ENCODE measurements at regions not wholly inside any gene's neighbourhood (a gene's known extent, or its start where the extent isn't known, plus 50 kb on each side); places are given as distances from the start of the nearest gene placed in this dataset.

DNA sequence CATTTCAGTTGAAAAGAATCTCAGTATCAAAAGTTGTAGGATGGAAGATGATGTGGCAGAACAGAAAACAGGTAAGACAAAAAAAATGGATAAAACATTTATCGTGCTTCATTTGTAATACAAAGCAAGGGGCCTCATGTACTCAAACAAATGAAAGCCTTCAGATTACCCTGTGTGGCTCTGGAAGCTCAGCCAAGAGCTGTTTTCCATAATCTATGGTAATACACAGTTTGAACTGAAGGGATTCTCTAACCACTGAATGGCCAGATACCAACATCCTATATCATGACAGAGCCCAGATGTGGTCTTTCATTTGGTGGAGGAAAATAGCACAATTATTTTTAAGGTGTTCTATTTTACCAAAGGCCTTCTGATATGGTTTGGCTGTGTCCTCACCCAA is 272.1 kb upstream of the RND3 start:
- no peak for FAIRE-seq

DNA sequence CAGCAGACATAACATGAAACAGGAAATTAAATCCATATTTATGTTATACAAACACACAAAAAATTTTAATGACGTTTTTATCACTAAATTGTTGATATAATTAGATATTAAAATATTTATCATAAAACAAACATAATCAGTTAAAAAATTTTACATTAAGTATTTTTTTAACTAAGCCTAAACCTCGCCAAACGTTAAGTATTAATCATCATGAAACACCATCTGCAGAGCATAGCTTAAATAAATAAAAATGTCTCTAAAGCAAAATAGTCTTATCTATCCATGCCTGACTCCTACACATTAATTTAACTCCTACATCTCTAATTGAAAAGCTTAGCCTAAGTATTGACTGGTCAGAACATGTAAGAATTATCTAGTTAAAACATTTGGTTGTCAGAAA is 271.6 kb upstream of the RND3 start:
- no peak for FAIRE-seq

DNA sequence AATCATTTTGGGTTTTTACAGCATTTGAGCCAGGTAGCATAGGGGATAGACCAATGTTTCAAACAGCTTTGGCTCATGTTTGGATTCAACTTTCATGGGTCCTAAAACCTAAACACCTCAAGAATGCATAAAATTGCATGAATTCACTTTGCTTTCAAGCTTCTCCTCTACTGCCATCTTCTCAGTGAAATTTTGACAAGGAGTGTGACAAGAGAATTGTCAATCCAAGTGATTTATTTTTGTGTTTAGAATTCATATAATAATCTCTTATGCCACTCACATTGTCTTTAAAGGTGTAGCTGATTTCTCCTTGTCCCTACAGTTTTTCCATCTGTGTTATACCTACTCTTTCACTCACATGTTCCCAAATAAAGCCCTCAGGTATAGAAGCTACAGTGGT is 264.8 kb upstream of the RND3 start:
- no peak for FAIRE-seq

DNA sequence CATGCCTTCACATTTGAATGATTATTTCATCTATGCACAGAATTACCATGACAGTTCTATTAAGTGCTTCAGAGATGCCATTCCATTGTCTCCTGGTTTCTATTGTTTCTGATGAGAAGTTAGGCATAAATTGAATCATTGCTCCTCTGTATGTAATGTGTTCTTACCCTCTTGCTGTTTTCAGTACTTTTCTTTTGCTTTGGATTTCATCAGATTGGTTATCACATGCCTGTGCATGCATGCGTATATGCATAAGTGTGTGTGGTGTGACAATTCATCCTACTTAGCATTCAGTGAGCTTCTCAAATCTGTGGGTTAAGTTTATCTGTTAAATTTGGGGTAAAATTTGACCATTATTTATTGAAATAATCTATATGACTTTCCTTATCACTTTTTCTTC is 263.3 kb upstream of the RND3 start:
- FAIRE-seq = no peak

DNA sequence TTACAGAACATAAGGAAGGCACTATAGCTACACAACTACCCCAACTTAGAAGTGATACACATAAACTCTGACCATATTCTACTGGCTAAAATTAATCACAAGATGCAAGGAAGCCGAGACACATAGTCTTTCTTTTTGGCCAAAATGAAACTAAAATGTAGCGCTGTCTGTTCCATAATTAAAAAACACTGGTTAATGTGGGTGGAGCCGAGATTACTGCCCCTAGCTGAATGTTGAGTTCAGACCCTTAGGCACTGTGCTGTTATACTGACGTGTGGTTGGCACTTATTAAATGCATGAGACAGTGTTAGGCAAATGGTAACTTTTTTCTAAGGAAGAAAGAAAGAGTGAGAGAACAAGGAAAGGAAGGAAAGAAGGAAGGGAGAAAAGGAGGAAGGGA is 254.6 kb upstream of the RND3 start:
- FAIRE-seq = no peak

DNA sequence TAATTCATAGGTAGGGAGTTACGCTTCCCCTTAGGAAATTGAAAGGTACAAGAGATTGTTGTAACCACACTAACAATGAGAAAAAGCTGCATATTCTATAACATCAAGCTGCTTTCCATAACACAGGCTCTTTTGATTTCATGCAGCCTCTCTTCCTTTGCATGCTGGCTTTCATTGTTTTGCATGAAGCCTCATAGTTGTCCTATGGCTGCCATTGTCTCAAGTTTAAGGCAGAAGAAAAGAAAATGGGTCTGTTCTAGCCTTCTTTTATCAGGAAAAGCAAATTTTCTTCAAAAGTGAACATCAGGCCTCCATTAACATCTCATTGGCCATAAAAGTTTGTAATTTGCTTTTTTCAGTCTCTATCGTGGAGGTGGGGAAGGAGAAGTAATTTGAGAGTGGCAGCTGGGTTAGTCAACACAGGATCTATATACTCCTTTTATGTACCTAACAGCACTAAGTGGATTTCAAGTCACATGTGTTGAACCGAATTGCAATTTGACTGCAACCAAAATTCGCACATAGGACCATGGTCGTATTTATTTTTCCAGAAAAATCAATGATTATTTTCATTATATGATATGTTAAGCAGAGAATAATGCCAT is 248.5 kb upstream of the RND3 start:
- FAIRE-seq = no peak

DNA sequence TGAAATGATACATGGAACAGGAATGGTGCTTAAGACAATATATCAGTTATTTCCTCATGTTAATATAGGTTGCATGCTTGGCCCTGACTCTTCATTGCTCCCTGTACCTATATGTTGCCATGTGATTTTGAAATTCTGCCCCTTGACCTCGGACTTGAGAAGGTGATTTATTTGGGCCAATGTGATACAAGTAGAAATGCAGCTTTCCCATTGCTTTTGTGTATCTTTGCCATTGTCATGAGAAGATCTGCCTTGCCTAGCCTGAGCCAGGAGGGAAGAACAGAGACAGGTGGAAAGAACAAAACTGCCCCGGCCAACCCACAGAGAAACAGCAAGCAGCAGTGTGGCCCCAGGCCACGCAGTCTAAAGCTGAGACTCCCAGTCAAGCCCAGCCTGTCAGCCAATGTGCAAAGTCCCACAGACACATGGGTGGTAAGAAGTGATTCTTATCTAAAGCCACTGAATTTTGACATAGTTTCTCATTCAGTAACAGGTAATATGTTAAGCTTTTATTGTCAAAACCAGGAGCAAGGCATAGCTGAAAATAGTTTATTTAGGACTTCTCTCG is 245.7 kb upstream of the RND3 start:
- no peak for FAIRE-seq

DNA sequence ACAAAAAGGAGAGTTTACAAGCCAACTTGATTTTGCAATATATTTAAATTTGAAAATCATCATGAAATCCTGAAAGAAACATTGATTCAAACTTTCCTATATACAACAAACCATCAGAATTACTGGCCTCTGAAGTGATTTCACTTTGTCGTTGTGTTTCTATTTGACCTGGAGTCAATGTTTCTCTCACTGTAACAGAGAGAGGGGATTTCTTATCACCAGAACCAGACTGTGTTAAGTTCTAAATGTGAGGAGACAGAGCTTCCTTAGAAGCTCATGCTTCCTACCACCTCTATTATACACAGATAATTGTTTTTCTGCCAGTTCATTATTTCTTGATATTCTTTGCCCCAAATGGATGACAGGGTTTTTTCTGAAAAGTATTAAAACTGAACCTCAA is 245.0 kb upstream of the RND3 start:
- no peak for FAIRE-seq

DNA sequence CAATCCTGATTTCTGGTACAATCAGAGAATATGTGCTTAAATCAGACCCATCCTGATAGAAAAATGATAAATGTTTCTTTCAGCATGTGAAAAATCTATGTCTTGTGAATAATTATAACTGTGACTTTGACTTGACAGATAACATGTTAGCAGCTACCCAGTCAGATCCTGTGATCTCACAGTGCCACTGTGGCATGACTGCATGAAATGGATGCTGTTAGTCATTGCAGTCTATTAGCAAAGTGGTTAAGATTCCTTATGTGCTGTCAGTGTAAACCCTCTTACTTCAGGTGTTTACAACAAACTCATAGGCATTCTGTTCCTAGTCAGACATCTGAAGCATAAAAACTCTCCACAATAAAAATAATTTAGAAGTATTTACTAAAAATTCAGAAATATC is 244.6 kb upstream of the RND3 start:
- no peak for FAIRE-seq

DNA sequence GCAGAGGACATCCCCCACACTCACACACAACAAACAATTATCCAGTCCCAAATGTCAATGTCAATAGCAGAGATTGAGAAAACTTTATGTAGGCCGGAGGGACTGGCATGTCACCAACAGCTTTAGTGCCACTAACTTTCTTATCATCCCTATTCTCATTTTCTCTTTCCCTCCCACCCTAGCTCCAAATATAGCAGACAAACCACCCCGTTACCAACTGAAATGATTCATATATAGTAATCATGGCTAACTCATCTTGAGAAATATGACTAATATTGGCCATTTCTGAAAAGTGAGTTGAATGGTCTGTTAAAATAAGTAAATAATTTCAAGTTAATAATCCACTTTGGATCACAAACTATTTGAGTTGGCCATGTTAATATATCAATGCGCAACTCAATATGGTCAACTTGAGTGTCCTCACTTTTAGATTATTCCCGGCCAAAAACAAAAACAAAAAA is 242.1 kb upstream of the RND3 start:
- no peak for FAIRE-seq

DNA sequence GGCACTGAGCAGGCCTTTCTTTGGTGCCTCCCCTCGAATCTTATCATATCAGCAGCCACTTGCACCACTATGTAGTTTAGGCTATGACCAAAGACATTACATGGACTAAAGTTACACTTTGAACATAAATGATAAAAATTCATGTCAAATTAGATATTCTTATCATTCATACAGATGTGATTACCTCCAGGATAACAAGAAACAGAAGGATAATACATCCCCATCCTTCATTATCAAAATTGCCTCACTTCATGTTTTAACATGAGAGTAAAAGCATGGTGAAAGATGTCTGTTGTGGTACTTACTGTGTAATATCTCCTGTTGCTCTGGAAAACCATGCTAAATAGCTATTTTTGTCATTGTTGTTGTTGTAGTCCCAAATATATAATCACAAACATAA is 230.8 kb upstream of the RND3 start:
- no peak for FAIRE-seq

DNA sequence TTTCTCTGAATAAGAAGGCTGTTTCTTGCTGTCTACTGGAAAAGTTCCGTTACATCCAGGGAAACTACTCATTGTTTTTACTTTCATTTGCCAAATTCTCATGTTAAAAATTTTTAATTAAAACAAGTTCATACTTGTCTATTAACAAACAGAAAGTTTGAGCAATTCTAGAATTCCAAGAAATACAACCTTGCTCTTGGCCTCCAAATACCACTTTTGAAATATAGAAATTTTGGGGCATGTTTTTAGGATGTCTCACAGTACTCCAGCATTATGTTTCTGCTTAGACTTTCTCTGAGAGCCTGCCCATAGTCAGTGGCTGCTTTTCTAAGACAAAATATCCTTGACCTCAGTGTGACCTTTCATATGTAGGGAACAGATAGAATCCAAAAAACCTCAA is 228.7 kb upstream of the RND3 start:
- no peak for FAIRE-seq

DNA sequence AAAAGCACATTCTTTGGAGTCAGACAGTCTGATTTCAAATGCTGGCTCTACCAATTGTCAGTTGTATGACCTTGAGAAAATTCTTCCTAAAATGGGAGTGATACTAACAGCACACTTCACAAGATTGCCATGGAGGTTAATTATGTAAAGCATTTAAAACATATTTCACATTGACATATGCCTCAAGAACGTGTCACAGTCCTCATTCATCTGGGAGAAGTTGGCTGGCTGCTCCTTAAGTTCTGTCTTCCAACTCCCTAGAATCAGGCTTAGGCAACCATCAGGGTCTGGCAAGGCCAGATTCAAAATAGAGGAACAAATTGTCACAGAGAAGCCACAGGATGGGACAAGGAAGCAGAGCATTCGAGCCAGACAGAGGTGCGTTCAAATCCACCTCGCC is 228.0 kb upstream of the RND3 start:
- FAIRE-seq = no peak

DNA sequence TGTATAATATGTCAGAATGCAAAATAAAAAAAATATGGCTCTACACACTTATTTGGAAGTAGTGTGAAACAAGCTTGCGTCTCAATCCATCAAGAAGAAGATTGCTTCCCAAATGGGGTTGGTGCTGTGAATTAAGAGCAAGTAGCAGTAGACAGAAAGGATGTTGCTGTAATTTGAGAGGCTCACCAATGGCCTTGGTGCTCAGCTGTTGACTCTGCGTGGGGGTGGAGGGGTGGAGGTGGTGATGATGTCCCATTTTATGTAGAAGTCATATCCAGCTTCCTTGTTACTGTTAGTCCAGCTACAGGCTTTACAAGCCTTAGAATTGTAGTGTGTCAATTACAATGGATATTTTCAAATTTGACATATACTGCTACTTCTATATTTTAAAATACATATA is 223.4 kb upstream of the RND3 start:
- no peak for FAIRE-seq

DNA sequence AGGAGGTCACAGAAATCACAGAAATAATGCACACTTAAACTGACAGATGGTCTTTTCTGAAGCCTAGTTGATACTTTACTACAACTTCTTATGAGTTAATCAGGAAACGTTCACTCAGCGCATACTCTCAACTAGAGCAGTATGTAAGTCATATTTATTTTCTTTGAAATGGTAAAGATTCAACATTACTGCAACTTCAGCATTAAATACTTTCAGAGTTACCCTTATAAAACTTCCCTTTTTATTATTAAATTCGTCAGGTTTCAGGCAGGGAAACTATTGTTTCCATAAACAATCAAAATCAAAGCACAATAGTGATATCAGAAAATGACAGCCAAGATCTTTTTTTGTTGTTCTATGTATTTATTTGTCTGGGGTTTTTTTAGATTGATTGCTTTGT is 222.6 kb upstream of the RND3 start:
- FAIRE-seq = no peak

DNA sequence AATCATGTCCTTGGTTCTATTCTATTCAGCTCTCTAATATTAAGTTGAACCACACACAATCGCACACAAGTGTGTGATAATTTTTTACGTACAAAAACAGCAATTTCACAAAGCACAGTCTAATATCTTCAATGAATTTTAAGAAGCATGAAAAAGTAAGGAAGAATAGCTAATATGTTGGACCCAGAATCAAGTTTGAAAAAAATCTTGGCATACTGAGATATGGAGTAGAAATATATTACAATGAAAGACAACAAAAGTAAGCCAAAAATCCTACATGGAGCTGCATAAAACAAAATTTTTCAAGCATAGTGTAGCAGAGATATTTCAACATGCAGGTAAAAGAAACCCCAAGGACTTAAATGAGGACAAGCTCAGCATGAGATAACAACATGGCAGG is 219.1 kb upstream of the RND3 start:
- FAIRE-seq = no peak

DNA sequence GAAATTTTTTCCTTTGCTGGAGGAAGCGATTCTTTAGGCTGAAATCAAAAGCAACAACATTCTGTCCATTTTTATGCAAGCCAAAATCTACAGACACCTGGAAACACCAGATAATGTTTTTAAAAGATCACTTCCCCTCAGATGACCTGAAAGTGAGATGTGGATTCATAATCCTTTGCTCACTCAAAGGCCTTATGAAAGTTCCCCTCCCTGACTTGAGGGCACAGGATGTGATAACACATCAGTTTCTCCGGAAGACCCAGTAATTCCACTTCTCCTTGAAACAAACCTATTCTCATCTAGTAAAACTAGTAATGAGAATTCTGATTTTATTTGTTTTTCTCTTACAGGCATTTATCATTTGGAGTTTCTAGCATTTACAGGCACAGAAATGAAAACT is 218.3 kb upstream of the RND3 start:
- FAIRE-seq = no peak

DNA sequence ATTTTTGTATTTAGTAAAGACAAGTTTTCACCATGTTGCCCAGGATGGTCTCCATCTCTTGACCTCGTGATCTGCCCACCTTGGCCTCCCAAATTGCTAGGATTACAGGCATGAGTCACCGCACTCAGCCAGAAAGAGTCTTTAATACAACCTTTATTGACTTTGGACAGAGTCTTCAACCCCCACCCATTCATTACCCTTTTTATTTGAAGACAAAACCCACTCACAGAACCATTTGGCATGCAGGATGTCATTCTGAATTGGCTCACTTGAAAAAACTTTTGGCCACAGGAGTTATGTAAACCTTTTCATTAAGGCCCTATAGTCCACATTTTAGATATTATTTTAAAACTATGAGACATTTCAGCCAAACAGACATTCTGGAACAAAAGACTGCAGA is 217.9 kb upstream of the RND3 start:
- FAIRE-seq = no peak

DNA sequence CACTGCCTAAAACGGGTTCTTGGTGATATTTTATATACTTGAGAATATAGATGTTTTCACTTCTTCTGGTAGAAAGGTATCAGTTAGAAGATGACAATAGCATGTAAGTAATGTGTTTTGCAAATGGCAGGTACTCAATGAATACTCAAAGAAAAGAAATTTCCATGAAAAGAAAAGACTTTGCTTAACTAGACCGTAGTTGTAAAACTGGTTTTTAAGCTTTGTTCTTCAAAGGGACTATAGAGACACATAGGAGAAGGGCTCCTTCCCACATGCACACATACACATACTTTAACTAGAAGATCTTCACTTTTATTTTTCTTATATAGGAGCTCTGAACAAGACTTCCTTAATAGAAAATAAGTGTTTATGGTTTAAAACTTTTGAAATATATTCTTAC is 215.3 kb upstream of the RND3 start:
- FAIRE-seq = no peak

DNA sequence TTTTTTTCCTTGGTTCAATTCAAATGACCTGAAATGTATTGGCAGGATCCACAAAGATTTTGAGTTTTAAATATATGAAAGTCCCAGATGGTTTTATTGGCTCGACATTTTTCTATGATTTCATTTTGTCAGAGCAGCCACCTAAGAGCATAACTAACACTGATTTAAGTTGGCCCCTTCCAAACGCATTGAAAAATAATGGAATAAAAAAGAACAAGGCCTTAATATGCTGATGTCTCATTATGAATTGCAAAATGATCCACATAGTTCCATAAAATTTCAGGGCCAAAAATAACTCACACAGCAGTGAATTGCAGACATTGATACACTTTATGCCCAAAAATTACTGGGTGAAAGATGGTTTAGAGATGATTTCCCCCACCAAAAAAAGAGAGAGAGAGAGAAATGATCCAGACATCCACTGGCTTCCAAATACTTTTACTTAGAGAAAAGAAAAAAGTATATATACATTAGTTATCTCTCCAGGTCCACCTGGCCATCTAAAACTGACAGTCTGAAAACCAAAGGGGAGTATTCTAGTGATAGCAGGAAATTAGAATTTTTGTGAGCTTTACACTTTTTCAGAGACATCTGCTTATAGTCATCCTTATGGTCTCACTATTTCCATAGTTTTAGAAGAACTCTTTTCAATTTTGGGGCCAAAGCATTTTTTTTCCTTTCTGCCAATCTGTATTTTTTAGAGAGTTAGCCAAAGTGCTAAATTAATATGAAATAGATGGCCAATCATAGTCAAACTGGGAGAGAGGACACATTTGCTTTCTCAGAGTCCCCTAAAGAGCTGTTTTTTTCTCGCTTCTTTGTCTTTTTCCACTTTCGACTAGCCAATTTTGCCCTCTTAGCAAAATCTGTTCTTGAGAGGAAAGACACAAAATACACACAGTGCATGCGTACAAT is 213.5 kb upstream of the RND3 start:
- no peak for FAIRE-seq

DNA sequence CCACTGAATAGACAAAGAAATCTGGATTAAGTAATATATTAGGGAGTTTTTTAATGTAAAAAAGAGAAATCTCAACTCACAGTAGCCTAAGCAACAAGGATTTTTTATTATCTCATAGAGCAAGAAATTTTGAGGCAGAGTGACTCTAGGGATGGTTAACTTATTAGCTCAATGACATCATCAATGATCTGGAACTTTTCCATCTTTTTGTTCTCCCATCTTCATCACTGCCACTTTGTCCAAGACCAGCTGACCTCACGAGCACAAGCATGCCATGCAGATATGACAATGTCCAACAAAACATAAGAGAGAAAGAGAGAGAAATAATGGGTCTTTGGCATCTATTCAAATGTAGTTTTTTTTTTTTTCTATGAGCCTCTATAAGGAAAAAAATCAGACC is 211.8 kb upstream of the RND3 start:
- no peak for FAIRE-seq

DNA sequence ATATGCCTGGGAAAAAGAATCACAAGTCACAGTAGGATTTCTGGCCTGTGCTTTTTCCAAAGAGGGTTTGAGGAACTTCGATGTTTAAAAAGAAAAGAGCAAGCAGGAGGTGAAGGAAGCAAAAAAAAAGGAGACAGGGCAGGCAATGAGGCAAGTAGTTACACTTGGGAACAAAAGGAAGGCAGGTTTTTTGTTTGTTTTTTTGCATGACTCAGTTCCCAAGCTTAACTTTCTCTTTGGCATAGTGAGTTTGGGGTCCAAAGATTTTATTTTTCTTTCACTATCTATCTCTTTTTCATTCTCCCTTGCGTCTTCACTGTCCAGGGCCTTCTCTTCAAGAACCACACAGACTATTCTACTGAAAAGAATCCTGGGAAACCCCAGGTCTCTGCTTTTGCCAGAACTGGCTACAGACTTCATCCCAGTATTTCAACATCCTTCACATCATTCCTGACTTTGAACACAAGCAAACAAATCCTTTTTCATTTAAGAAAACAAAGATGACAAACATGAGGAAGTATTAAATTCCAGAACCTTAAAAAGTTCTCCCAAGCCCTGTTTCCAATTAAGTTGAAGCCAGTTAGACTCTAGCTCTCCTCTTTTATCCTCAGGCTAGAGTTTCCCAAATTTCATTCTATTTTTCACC is 210.7 kb upstream of the RND3 start:
- FAIRE-seq = no peak

DNA sequence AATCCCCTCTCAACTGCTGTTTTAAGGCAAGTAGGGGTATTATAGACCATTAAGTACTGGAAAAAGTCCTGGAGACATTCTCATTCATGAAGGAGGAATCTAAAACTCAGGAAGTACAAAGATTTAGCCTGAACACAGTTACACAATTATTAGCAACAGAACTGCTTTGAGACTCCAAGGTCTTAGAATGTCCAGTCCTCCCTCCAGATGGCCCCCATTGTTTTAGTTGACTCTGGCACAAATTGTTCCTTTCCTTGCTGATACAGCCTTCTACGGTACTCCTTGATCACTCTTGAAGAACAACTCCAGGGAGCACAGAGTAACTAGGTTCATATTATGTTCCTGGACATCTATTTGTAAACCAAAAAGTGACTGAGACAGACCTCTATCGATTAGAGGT is 210.1 kb upstream of the RND3 start:
- FAIRE-seq = no peak
